ENCODE measurements at regions not wholly inside any gene's neighbourhood (a gene's known extent, or its start where the extent isn't known, plus 50 kb on each side); places are given as distances from the start of the nearest gene placed in this dataset.

GRCh38 chr7:97351488-97351887, 234.0 kb downstream of the SDHAF3 start:
- no peaks in the 10 kb centered on the region for H3K23me2 ChIP-seq (ENCODE audit: low read depth, low read length)
- no peaks in the 10 kb centered on the region for H3K4me1 ChIP-seq (replicated peaks in 1 of 4; ENCODE audit: control insufficient read depth in 3 of 4, insufficient read depth in 4 of 4, low read length in 3 of 4)
- H4K20me1 ChIP-seq (replicated peaks in 1 of 2; ENCODE audit: control insufficient read depth in 1 of 2, insufficient read depth in 2 of 2, low read length in 2 of 2), result no peaks in the 10 kb centered on the region
- no peak overlapping the region for H2AFZ ChIP-seq (ENCODE audit: low read length)
- H3K23ac ChIP-seq (ENCODE audit: insufficient read length), result no peak overlapping the region
- DNase-seq (ENCODE audit: low read depth in 1 of 2, low spot score in 2 of 2) (no peak), FAIRE-seq (no peak)
- H2AK5ac ChIP-seq (ENCODE audit: low read depth, low read length), result no peak overlapping the region
- H3K9me3 ChIP-seq (ENCODE audit: insufficient read depth in 2 of 2, low read depth in 1 of 2, low read length in 1 of 2), result no peaks in the 10 kb centered on the region; a peak in 1 of 4 replicates
- no peak overlapping the region for H3K4ac ChIP-seq (replicated peaks; ENCODE audit: insufficient read length, low read depth, low read length)
- no peak overlapping the region for H4K5ac ChIP-seq (ENCODE audit: insufficient read length, low read depth, low read length)
- ChIA-PET POLR2A (ENCODE audit: partially characterized antibody) (no interaction called here), CTCF (ENCODE audit: partially characterized antibody) (interaction anchor here (0.6 kb wide), 1 partner anchor 15 kb away, joined by 3 read pairs; no protein-coding TSS in a partner anchor)
- H4K91ac ChIP-seq (replicated peaks; ENCODE audit: insufficient read length, low read length), result no peak overlapping the region
- H3K79me2 ChIP-seq (ENCODE audit: control insufficient read depth in 1 of 2, insufficient read depth in 2 of 2, low read length in 2 of 2), result no peaks in the 10 kb centered on the region
- H2BK120ac ChIP-seq (replicated peaks; ENCODE audit: low read depth, low read length), result no peak overlapping the region
- no peak overlapping the region for H3K9ac ChIP-seq (replicated peaks in 1 of 4; ENCODE audit: extremely low read depth in 1 of 4, low read depth in 3 of 4, low read length in 3 of 4)
- H2BK20ac ChIP-seq (ENCODE audit: low read length), result no peak overlapping the region
- H3K79me1 ChIP-seq (ENCODE audit: low read depth, low read length), result no peaks in the 10 kb centered on the region
- no peak overlapping the region for H4K8ac ChIP-seq (ENCODE audit: extremely low read depth, insufficient read depth, low read length)
- H3K36me3 ChIP-seq (ENCODE audit: control insufficient read depth in 2 of 4, insufficient read depth in 4 of 4, low read length in 3 of 4), result no peaks in the 10 kb centered on the region
- H3K14ac ChIP-seq (ENCODE audit: insufficient read length), result no peak overlapping the region
- no peak overlapping the region for H3K27ac ChIP-seq (ENCODE audit: low read depth, low read length)
- H2BK12ac ChIP-seq (ENCODE audit: low read depth, low read length), result no peak overlapping the region
- no peak overlapping the region for H3K18ac ChIP-seq (ENCODE audit: extremely low read depth, low read length)
- H2BK15ac ChIP-seq (ENCODE audit: low read length), result no peak overlapping the region
- WGBS, 2 experiments (ENCODE audit: extremely low coverage in 1 of 2, insufficient coverage in 1 of 2, insufficient read length in 1 of 2, insufficient replicate concordance in 2 of 2, low coverage in 1 of 2, low lambda C conversion rate in 2 of 2, missing lambda C conversion rate in 1 of 2), result 86% methylated on average over 1 of the region's 1 CpG; no CpG with 5 or more reads in 1 of the 2 experiments
- no peak overlapping the region for H3K4me3 ChIP-seq (ENCODE audit: extremely low read depth in 1 of 4, insufficient read depth in 2 of 4, low read depth in 3 of 4, low read length in 4 of 4)
- no peak overlapping the region for H2BK5ac ChIP-seq (ENCODE audit: low read depth, low read length)
- H3K56ac ChIP-seq (replicated peaks; ENCODE audit: insufficient read length, low read depth, low read length), result no peak overlapping the region
- TF ChIP-seq ATF2 (IDR thresholded peaks at IDR 0.05; ENCODE audit: low read length) (no peak), CREB1 (IDR thresholded peaks at IDR 0.05) (no peak), JUN (IDR thresholded peaks at IDR 0.05; ENCODE audit: low read depth, low read length) (no peak), NRF1 (IDR thresholded peaks at IDR 0.05; ENCODE audit: low read depth, low read length) (no peak), MAFK (IDR thresholded peaks at IDR 0.05; ENCODE audit: low read depth, low read length) (no peak), EP300 (IDR thresholded peaks at IDR 0.05; ENCODE audit: borderline replicate concordance in 1 of 2, low read depth in 2 of 2, low read length in 2 of 2) (no peak), KDM5A (IDR thresholded peaks at IDR 0.05; ENCODE audit: low read length) (no peak), TBP (IDR thresholded peaks at IDR 0.05; ENCODE audit: low read depth, low read length) (no peak), ZNF274 (IDR thresholded peaks at IDR 0.05; ENCODE audit: borderline replicate concordance, extremely low read depth, low read length) (no peak), SUZ12 (IDR thresholded peaks at IDR 0.05; ENCODE audit: low read length) (no peak), BRCA1 (IDR thresholded peaks at IDR 0.05; ENCODE audit: low read depth, low read length) (no peak), E2F6 (IDR thresholded peaks at IDR 0.05) (no peak)
- no peak overlapping the region for H3K4me2 ChIP-seq (ENCODE audit: insufficient read depth in 1 of 2, low read depth in 2 of 2, low read length in 2 of 2)
- H3K27me3 ChIP-seq (replicated peaks in 1 of 4; ENCODE audit: control insufficient read depth in 3 of 4, extremely low read depth in 1 of 4, insufficient read depth in 3 of 4, low read length in 3 of 4), result no peaks in the 10 kb centered on the region
